ENCODE measurements at regions not wholly inside any gene's neighbourhood (a gene's known extent, or its start where the extent isn't known, plus 50 kb on each side); places are given as distances from the start of the nearest gene placed in this dataset.
"Not testable (repeated sequence)": the region's sequence is repeated elsewhere in the genome, so short reads cannot be mapped to it uniquely, and the experiment has no call there.

DNA sequence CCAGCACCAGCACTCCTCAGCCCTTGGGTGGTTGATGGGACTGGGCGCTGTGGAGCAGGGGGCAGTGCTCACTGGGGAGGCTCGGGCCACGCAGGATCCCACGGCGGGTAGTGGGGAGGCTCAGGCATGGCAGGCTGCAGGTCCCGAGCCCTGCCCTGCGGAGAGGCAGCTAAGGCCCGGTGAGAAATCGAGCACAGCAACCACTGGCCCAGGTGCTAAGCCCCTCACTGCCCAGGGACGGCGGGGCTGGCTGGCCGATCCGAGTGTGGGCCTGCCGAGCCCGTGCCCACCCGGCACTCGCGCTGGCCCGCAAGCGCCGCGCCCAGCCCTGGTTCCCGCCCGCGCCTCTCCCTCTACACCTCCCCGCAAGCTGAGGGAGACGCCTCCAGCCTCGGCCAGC lies 56.0 kb upstream of the ZNF195 start:
- no peak for DNase-seq

DNA sequence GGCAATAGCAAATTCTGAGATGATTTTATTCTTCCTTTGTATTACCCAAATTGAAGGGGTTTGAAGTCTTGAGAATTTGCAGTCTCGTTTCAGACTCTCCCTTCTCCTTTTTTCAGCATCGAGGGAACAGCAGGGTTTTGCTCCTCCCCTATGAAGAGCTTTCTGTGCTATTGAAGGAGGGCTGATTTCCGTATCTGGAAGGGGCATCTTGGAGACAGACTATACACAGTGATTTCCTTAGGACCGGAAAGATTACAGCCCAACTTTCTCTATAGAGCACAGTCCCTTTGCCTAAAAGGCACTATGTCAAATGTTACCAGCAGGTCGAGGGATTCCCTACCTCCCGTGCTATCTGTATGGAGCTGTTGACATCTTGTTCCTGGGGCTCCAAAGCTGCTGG lies 50.2 kb upstream of the ZNF195 start:
- DNase-seq: not testable (repeated sequence)

Measured in NCI-H510A treated with DMSO at 0.1 percent for 48 hours (cell line).